ENCODE measurements at regions not wholly inside any gene's neighbourhood (a gene's known extent, or its start where the extent isn't known, plus 50 kb on each side); places are given as distances from the start of the nearest gene placed in this dataset.

DNA sequence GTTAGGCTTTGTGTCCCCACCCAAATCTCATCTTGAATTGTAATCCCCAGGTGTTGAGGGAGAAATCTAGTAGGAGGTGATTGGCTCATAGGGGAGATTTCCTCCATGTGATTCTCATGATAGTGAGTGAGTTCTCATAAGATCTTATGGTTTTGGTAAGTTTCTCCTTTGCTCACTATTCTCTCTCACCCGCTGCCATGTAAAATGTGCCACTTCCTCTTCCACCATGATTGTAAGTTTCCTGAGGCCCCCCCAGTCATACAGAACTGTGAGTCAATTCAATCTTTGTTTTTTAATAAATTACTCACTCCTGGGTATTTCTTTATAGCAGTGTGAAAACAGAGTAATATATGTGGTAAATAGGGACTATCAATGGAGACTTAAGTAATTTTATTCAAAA is 434.5 kb upstream of the OLFM3 start:
- TF ChIP-seq, protein P1, sequence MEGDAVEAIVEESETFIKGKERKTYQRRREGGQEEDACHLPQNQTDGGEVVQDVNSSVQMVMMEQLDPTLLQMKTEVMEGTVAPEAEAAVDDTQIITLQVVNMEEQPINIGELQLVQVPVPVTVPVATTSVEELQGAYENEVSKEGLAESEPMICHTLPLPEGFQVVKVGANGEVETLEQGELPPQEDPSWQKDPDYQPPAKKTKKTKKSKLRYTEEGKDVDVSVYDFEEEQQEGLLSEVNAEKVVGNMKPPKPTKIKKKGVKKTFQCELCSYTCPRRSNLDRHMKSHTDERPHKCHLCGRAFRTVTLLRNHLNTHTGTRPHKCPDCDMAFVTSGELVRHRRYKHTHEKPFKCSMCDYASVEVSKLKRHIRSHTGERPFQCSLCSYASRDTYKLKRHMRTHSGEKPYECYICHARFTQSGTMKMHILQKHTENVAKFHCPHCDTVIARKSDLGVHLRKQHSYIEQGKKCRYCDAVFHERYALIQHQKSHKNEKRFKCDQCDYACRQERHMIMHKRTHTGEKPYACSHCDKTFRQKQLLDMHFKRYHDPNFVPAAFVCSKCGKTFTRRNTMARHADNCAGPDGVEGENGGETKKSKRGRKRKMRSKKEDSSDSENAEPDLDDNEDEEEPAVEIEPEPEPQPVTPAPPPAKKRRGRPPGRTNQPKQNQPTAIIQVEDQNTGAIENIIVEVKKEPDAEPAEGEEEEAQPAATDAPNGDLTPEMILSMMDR (IDR thresholded peaks at IDR 0.05), result no peak
- no peak for TF ChIP-seq ZFX (IDR thresholded peaks at IDR 0.05; ENCODE audit: borderline replicate concordance)
